Hypothalamus (tissue), 51 donors: ENCODE measurements at regions not wholly inside any gene's neighbourhood (a gene's known extent, or its start where the extent isn't known, plus 50 kb on each side); places are given as distances from the start of the nearest gene placed in this dataset.

ENCODE experiments used
- DNase-seq, 51 donors: peaks; one replicate each; lab custom pipeline; 2025; lab: John Stamatoyannopoulos, UW

DNA sequence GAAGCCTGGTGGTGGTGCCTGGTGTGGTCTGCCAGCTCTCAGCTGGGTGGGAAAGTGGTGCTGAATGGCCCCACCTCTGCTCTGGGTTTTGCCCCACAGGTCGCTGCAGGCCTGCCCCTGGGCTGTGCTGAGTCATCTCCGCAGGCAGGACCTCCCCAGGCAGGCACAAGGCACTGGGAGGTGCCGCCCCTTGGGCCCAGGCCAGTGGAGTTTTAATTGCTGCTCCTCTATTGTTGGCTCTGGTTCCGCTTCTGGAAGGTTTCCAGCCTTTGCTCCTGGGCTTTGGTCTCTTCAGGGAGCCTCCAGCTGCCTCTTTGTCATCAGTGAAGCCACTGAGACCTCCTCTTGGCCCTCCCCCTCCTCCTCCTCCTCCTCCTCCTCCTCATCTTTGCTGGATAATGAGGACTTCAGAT, 180.3 kb upstream of the GRB10 start:
- DNase-seq = no peak

GRCh38 chr7:50962281-50962883, 179.7 kb upstream of the GRB10 start:
- DNase-seq = no peak

DNA sequence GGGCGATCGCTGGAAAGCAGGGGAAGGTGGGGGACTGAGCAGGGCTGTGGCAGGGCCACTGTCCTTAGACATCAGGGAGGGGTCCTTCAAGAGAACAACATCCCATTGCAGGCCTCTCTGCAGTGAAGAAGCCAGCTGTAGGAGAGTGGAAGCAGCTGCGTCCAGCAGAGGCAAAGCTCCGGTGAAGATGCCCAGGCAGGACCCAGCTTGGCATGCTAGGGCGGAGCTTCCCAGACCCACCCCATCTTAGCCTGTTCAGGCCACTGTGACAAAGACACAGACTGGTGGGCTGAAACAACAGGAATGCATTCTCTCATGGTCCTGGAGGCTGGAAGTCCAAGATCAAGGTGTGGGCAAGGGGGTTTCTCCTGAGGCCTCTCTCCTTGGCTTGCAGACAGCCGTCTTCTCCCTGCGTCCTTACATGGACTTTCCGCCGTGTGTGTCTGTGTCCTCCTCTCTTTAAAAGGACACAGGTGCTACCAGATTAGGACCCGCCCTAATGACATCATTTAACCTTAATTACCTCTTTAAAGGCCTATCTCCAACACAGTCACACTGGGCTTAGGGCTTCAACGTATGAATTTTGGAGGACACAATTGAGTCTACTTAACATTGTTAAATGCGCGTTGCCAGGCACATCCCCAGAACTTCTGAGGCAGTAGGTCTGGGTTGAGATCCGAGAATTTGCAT, 178.1 kb upstream of the GRB10 start:
- DNase-seq = no peak

GRCh38 chr7:50959991-50960390, 177.3 kb upstream of the GRB10 start:
- DNase-seq = no peak

- DNase-seq = no peak
These were observed 176.9 kb upstream of the GRB10 start for GRCh38 chr7:50959560-50959959.

DNA sequence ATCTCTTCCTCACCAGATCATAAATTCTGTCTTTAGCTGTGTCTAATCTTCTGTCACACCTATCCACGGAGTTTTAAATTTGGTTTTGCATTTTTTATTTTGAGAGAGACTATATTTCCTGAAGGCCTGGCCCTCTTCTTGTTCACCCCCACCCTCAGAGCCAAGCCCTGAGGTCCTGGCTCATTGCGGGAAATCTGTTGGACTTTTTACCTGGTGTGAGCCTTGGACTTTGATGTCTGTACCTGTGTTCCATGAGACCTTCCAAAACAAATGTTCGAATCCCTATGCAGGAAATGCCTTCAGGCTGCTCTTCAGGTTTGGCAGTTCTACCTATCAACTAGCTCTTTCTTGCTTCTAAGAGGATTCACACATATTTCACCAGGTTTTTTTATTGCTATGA, 175.2 kb upstream of the GRB10 start:
- no peak for DNase-seq

- DNase-seq = no peak
These were observed 174.7 kb upstream of the GRB10 start for GRCh38 chr7:50957431-50957830.

GRCh38 chr7:50956522-50957155, 173.9 kb upstream of the GRB10 start:
- DNase-seq = no peak

- no peak for DNase-seq
These were observed 172.0 kb upstream of the GRB10 start for GRCh38 chr7:50954716-50955115.

- no peak for DNase-seq
These were observed 171.5 kb upstream of the GRB10 start for GRCh38 chr7:50954245-50954644.

DNA sequence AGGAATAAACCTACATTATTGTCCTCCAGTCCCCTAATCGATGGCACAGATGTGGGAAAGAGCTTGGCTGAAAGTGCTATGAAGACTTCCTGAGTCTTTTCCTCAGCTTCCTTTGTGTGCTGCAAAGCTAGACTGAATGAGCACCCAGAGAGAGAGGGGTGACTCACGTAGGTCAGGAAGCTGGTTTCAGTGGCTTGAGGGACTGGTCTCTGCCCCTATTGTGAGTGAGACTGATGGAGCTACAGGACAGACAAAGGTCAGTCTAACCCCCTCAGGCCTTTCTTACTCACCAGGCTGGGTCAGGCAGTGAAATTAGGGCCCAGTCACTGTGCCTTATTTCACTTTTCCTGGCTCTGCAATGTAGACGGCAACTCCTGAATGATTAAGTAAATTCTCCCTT, 171.1 kb upstream of the GRB10 start:
- DNase-seq = no peak

GRCh38 chr7:50953303-50953702, 170.6 kb upstream of the GRB10 start:
- no peak for DNase-seq

- DNase-seq = no peak
These were observed 169.8 kb upstream of the GRB10 start for GRCh38 chr7:50952544-50952943.

DNA sequence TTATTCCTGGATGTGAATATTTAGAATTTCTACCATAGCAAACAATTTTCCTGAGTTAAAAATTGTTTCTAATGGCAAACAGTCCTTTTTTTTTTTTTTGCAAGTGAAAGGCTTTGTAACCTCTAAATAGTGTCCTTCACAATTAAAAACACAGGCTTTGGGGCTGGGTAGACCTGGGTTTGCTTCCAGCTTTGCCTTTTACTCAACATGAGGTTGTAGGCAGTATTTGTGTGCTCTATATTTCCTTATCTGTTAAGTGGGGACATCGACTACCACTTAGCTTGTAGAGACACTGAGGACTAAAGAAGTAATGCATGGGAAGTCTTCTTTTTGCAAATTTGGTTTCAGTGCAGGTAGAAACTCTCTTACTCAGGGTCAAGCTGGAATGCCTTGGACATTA, 169.4 kb upstream of the GRB10 start:
- no peak for DNase-seq

- DNase-seq = no peak
These were observed 160.8 kb upstream of the GRB10 start for GRCh38 chr7:50943482-50943881.

DNA sequence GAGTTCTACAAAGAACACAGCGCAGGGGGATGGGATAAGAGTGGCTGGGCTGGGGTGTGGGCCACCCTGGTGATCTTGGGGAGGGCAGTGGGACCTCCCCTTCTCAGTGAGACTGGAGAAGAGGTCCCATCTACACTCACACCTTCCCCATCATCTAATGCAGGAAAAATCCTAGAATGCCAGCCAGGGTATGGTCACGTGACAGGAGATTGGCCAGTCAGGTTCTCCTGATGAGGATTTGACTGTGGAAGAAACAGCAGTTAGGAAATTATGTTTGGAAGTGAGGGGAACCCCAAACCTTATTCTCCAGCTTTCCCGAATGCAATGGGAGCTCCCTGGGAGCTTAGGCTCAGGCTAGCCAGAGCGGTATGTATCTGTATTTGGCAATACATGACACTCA, 158.8 kb upstream of the GRB10 start:
- no peak for DNase-seq

- DNase-seq = no peak
These were observed 157.9 kb upstream of the GRB10 start for GRCh38 chr7:50940621-50941020.

DNA sequence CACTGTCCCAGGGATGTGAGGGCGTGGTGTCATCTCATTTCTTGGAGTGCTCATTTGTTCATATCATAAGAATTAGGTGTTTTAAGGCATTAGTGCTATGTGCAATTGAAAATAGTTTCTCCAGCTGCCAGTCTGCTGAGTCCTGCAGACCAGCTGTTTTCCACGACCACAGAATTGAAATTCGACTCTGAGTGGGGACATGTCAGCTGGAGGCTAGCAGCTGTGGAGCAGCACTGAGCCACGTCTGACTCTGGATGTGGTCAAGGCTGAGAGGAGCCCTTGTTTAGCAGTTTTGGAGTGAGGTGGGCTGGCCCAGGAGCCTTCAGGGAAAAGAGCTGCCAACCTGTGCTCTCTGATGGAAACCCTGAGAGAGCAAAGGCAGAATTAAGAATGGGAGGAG, 156.3 kb upstream of the GRB10 start:
- DNase-seq = no peak

DNA sequence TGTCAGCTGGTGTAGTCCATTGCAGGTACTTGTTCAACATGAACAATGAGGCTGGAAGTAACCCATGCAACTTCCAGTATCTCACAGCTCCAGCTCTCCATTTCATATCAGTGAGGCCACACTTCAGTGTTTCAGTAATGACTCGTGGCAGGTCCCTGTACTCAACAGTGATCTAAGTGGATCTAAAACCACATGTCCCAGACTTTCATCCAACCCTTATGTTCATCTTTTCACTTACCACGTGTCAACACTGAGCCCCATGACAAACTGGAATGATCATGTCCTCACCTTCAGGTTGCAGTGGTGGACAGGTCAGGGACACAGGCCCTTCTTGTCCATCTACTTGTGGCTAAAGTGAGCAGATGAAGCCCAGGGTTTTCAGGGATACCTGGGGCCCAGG, 155.0 kb upstream of the GRB10 start:
- no peak for DNase-seq

DNA sequence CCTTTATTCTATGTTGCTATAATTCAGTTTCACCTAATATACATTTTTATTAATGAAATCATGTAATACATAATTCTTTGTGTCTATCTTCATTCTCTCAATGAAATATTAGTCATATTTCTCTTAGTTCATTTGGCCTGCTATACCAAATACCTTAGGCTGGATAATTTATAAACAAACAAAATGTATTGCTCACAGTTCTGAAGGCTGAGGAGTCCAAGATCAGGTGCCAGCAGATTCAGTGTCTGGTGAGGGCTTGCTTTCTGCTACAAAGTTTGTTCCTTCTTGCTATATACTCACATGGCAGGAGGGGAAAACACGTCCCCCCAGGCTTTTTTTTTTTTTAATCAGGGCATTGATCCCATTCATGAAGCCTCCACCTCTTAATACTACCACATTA, 143.4 kb upstream of the GRB10 start:
- DNase-seq = no peak

DNA sequence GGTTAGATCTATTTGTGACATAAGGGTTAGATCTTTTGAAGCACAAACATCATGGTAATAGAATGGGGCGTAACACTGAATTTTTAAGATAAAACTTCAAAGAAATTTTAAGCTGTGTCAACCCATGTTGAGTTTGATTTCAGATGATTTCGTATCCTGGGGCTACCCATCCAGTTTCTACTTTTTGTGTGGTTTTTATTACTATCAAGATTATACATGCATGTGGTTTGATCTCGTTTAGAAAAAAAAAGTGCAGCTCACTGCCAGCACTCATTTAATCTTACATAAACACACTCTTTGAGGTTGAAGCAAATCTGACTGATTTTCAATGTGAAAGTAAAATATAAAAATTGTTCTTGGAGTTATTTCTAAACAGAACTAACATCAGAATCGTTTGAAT, 140.8 kb upstream of the GRB10 start:
- DNase-seq = no peak

GRCh38 chr7:50921114-50921813, 138.6 kb upstream of the GRB10 start:
- DNase-seq = peak in 1 of 51 donors; percentile 34
